MM.1S (cell line): ENCODE measurements at regions not wholly inside any gene's neighbourhood (a gene's known extent, or its start where the extent isn't known, plus 50 kb on each side); places are given as distances from the start of the nearest gene placed in this dataset.
"Not testable (repeated sequence)": the region's sequence is repeated elsewhere in the genome, so short reads cannot be mapped to it uniquely, and the experiment has no call there.

Source experiments
- DNase-seq: peaks from one replicate; pipeline ENCODE4 v3.0.0-alpha.2; 2015
- H2AFZ ChIP-seq: fragments of 300-600 bp; sonication (generic); 2 replicates; pipeline ENCODE4 v1.6.0; 2016; ENCODE audit warnings: antibody characterized with exemption, low read length
- H3F3A ChIP-seq: fragments of 300-600 bp; sonication (generic); 2 replicates; pipeline ENCODE4 v1.6.1; 2016; ENCODE audit warnings: mild to moderate bottlenecking, antibody characterized with exemption, low read length, moderate library complexity, mixed read lengths; ENCODE audit not compliant: insufficient read depth
- H3K27ac ChIP-seq: fragments of 300-600 bp; sonication (generic); 2 replicates; pipeline ENCODE4 v1.5.1; 2016; ENCODE audit warnings: mild to moderate bottlenecking, low read length
- H3K27me3 ChIP-seq: fragments of 300-600 bp; sonication (generic); replicated peaks from 2 replicates; pipeline ENCODE4 v1.6.0; 2016; ENCODE audit warnings: low read length; ENCODE audit not compliant: insufficient read depth
- H3K36me3 ChIP-seq: fragments of 300-600 bp; sonication (generic); replicated peaks from 2 replicates; pipeline ENCODE4 v1.6.1; 2016; ENCODE audit warnings: mild to moderate bottlenecking, low read length, mixed read lengths; ENCODE audit not compliant: insufficient read depth
- H3K4me1 ChIP-seq: fragments of 300-600 bp; sonication (generic); 2 replicates; pipeline ENCODE4 v1.6.1; 2016; ENCODE audit warnings: low read length, mixed read lengths
- H3K4me2 ChIP-seq: fragments of 300-600 bp; sonication (generic); 2 replicates; pipeline ENCODE4 v1.6.0; 2016; ENCODE audit warnings: low read depth, low read length
- H3K4me3 ChIP-seq: fragments of 300-600 bp; sonication (generic); 2 replicates; pipeline ENCODE4 v1.5.1; 2016; ENCODE audit warnings: low read length, mixed read lengths
- H3K79me2 ChIP-seq: fragments of 300-600 bp; sonication (generic); 2 replicates; pipeline ENCODE4 v1.6.1; 2016; ENCODE audit warnings: mixed run types, low read length, mixed read lengths
- H3K9ac ChIP-seq: fragments of 300-600 bp; sonication (generic); 2 replicates; pipeline ENCODE4 v1.6.1; 2016; ENCODE audit warnings: low read length, mixed read lengths
- H3K9me2 ChIP-seq: fragments of 300-600 bp; sonication (generic); replicated peaks from 2 replicates; pipeline ENCODE4 v1.6.1; 2016; ENCODE audit warnings: mild to moderate bottlenecking, low read length, mixed read lengths; ENCODE audit not compliant: insufficient read depth
- H3K9me3 ChIP-seq: fragments of 300-600 bp; sonication (generic); replicated peaks from 2 replicates; pipeline ENCODE4 v1.6.1; 2016; ENCODE audit warnings: mild to moderate bottlenecking, low read length, mixed read lengths; ENCODE audit not compliant: insufficient read depth
- H4K20me1 ChIP-seq: fragments of 300-600 bp; sonication (generic); 2 replicates; pipeline ENCODE4 v1.6.1; 2016; ENCODE audit warnings: mild to moderate bottlenecking, low read length, moderate library complexity, mixed read lengths; ENCODE audit not compliant: insufficient read depth
- EZH2 ChIP-seq: fragments of 300-600 bp; sonication (generic); optimal IDR thresholded peaks from 2 replicates; pipeline ENCODE3; 2017; ENCODE audit warnings: low read depth, mild to moderate bottlenecking, antibody characterized with exemption, low read length, mixed read lengths
- EZH2phosphoT487 ChIP-seq: fragments of 300-600 bp; sonication (generic); IDR thresholded peaks from 2 replicates; pipeline ENCODE4 v1.6.1; 2018; ENCODE audit warnings: antibody characterized with exemption, low read length
- TF ChIP-seq, protein P1 (sequence below): fragments of 300-600 bp; sonication (generic); IDR thresholded peaks from 2 replicates; pipeline ENCODE4 v1.5.1; 2016; ENCODE audit warnings: antibody characterized with exemption, low read length, mixed read lengths

DNA sequence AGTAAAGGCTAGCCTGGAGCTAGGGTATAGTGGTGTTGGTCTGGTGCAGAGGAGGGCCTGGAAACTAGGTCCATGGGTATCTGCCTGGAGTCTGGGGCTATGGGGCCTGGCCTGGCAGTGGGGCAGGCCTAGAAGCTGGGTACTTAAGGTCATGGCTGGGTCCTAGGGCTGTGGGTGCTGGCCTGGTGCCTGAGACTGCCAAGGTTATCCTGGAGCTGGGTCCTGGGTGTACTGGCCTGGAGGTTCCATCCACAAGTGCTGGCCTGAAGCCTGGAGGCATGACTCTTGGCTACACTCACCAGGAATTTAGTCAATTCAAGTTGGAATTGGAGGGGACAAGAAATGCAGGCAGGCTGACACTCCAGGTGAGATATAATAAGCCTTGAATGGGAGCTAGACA, 108.4 kb upstream of the ZCCHC13 start:
- H2AFZ ChIP-seq, result no peak overlapping the region
- H3K27me3 ChIP-seq, result no peaks in the 10 kb centered on the region
- H3K9ac ChIP-seq, result no peak overlapping the region
- no peaks in the 10 kb centered on the region for H3K9me3 ChIP-seq
- no peak for DNase-seq
- no peak overlapping the region for H3K4me2 ChIP-seq
- H3K36me3 ChIP-seq, result no peaks in the 10 kb centered on the region
- H3K4me1 ChIP-seq, result no peaks in the 10 kb centered on the region
- H4K20me1 ChIP-seq, result no peaks in the 10 kb centered on the region
- H3K9me2 ChIP-seq, result no peaks in the 10 kb centered on the region
- no peak for TF ChIP-seq EZH2
- no peak for TF ChIP-seq EZH2phosphoT487
- TF ChIP-seq, protein P1, sequence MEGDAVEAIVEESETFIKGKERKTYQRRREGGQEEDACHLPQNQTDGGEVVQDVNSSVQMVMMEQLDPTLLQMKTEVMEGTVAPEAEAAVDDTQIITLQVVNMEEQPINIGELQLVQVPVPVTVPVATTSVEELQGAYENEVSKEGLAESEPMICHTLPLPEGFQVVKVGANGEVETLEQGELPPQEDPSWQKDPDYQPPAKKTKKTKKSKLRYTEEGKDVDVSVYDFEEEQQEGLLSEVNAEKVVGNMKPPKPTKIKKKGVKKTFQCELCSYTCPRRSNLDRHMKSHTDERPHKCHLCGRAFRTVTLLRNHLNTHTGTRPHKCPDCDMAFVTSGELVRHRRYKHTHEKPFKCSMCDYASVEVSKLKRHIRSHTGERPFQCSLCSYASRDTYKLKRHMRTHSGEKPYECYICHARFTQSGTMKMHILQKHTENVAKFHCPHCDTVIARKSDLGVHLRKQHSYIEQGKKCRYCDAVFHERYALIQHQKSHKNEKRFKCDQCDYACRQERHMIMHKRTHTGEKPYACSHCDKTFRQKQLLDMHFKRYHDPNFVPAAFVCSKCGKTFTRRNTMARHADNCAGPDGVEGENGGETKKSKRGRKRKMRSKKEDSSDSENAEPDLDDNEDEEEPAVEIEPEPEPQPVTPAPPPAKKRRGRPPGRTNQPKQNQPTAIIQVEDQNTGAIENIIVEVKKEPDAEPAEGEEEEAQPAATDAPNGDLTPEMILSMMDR, result no peak
- no peak overlapping the region for H3K4me3 ChIP-seq
- no peak overlapping the region for H3K27ac ChIP-seq
- H3K79me2 ChIP-seq, result no peaks in the 10 kb centered on the region
- H3F3A ChIP-seq, result no peaks in the 10 kb centered on the region

DNA sequence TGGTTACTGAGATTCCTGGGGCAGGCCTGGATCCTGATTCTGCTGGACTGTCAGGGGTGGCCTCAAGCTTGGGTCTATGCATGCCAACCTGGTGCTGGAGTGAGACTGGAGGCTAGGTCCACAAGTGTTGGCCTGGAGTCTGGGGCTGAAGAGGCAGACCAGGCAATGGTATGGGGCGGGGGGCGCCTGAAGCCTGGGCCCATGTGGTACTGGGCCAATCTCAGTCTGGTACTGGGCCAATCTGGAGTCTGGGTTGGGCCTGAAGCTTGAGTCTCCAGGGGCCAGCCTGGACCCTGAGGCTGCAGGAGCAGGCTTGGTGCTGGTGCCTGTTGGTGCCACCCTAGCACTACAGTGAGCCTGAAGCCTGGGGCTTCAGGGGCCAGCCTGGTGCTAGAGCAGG, 108.9 kb upstream of the ZCCHC13 start:
- TF ChIP-seq, protein P1, result no peak
- Histone ChIP-seq H3K4me1 (no peaks in the 10 kb centered on the region), H2AFZ (no peak overlapping the region), H3K9me2 (no peaks in the 10 kb centered on the region), H3K79me2 (no peaks in the 10 kb centered on the region), H3K9me3 (no peaks in the 10 kb centered on the region), H3K27ac (no peak overlapping the region), H3K9ac (no peak overlapping the region), H3K4me3 (no peak overlapping the region), H3K4me2 (no peak overlapping the region), H3K27me3 (no peaks in the 10 kb centered on the region), H4K20me1 (no peaks in the 10 kb centered on the region), H3F3A (no peaks in the 10 kb centered on the region), H3K36me3 (no peaks in the 10 kb centered on the region)
- no peak for DNase-seq

- Histone ChIP-seq H4K20me1 (no peaks in the 10 kb centered on the region), H3K4me2 (no peak overlapping the region), H3K79me2 (no peaks in the 10 kb centered on the region), H3F3A (no peaks in the 10 kb centered on the region), H3K9me3 (no peaks in the 10 kb centered on the region), H3K36me3 (no peaks in the 10 kb centered on the region), H3K9ac (no peak overlapping the region), H3K4me3 (no peak overlapping the region), H3K27ac (no peak overlapping the region), H3K9me2 (no peaks in the 10 kb centered on the region), H3K4me1 (no peaks in the 10 kb centered on the region), H2AFZ (no peak overlapping the region), H3K27me3 (no peaks in the 10 kb centered on the region)
- DNase-seq, result no peak
- TF ChIP-seq, protein P1, result no peak
- TF ChIP-seq EZH2 (no peak), EZH2phosphoT487 (no peak)
Measured at GRCh38 chrX:74187211-74187610, 116.8 kb upstream of the ZCCHC13 start.

- not testable (repeated sequence) for H3K9ac ChIP-seq, H4K20me1 ChIP-seq, H3K27me3 ChIP-seq, H3K4me1 ChIP-seq, H3K4me2 ChIP-seq, H3K9me3 ChIP-seq, H3F3A ChIP-seq, H3K4me3 ChIP-seq, DNase-seq, H3K36me3 ChIP-seq, H2AFZ ChIP-seq, H3K79me2 ChIP-seq, H3K9me2 ChIP-seq, H3K27ac ChIP-seq
Measured at GRCh38 chrX:74183047-74183446, 120.9 kb upstream of the ZCCHC13 start.

- not testable (repeated sequence) for H3K4me3 ChIP-seq, H3K36me3 ChIP-seq, H3K9me2 ChIP-seq, H3K4me1 ChIP-seq, DNase-seq, H2AFZ ChIP-seq, H3F3A ChIP-seq, H3K4me2 ChIP-seq, H3K9ac ChIP-seq, H3K79me2 ChIP-seq, H3K27me3 ChIP-seq, H4K20me1 ChIP-seq, H3K9me3 ChIP-seq, H3K27ac ChIP-seq
Measured at GRCh38 chrX:74181976-74182375, 122.0 kb upstream of the ZCCHC13 start.
